BJ (cell line): ENCODE measurements at regions not wholly inside any gene's neighbourhood (a gene's known extent, or its start where the extent isn't known, plus 50 kb on each side); places are given as distances from the start of the nearest gene placed in this dataset.

Experiments used
- CTCF ChIA-PET: fragments of 350-600 bp; formaldehyde crosslinking; extraction: SDS; loops from one replicate; lab custom pipeline; 2021; ENCODE audit warnings: antibody characterized with exemption, inconsistent platforms; lab: Yijun Ruan, JAX
- POLR2A ChIA-PET: fragments of 300-600 bp; sonication (Branson Sonifier 250); formaldehyde crosslinking; extraction: SDS; loops from one replicate; lab custom pipeline; 2021; ENCODE audit warnings: antibody characterized with exemption; lab: Charles Lee
- DNase-seq: peaks from one replicate; pipeline ENCODE4 v3.0.0-alpha.2; 2011; ENCODE audit warnings: low read depth
- H3K27me3 ChIP-seq: 2 replicates; pipeline ENCODE4 v1.6.0; 2011; ENCODE audit warnings: low read length; ENCODE audit not compliant: control insufficient read depth, insufficient read depth
- H3K36me3 ChIP-seq: 2 replicates; pipeline ENCODE4 v1.5.1; 2011; ENCODE audit warnings: low read length; ENCODE audit not compliant: control insufficient read depth, insufficient read depth
- H3K4me3 ChIP-seq: 2 replicates; pipeline ENCODE4 v1.5.1; 2011; ENCODE audit warnings: low read depth, mild to moderate bottlenecking, control low read depth, low read length
- TF ChIP-seq, protein P1 (sequence below): IDR thresholded peaks from 2 replicates; pipeline ENCODE4 v1.5.1; 2011; ENCODE audit warnings: low read depth, mild to moderate bottlenecking, control low read depth, inconsistent platforms, low read length, moderate library complexity; ENCODE audit not compliant: insufficient read depth

DNA sequence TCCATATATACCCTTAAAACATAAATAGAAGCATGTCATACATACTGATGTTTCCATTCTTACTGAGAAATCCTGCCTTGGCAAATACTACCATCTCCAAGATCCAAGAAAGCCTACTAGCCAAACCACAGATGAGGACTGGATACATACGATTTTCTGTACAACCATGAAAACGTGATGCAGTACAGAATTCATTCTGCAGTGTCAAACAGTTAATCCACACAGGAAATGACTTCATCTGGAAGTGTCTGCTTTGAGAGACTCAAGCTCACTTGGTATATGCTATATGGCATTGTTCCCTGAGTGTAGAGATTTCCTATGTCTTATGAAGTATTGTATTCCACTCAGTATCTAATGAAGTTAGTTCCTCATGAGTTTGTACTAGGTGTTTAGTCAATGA is 94.3 kb downstream of the CT47B1 start:
- TF ChIP-seq, protein P1, sequence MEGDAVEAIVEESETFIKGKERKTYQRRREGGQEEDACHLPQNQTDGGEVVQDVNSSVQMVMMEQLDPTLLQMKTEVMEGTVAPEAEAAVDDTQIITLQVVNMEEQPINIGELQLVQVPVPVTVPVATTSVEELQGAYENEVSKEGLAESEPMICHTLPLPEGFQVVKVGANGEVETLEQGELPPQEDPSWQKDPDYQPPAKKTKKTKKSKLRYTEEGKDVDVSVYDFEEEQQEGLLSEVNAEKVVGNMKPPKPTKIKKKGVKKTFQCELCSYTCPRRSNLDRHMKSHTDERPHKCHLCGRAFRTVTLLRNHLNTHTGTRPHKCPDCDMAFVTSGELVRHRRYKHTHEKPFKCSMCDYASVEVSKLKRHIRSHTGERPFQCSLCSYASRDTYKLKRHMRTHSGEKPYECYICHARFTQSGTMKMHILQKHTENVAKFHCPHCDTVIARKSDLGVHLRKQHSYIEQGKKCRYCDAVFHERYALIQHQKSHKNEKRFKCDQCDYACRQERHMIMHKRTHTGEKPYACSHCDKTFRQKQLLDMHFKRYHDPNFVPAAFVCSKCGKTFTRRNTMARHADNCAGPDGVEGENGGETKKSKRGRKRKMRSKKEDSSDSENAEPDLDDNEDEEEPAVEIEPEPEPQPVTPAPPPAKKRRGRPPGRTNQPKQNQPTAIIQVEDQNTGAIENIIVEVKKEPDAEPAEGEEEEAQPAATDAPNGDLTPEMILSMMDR = no peak
- POLR2A ChIA-PET = no interaction called here
- Histone ChIP-seq H3K27me3 (no peaks in the 10 kb centered on the region), H3K36me3 (no peaks in the 10 kb centered on the region), H3K4me3 (no peak overlapping the region)
- DNase-seq = no peak
- CTCF ChIA-PET = no interaction called here

DNA sequence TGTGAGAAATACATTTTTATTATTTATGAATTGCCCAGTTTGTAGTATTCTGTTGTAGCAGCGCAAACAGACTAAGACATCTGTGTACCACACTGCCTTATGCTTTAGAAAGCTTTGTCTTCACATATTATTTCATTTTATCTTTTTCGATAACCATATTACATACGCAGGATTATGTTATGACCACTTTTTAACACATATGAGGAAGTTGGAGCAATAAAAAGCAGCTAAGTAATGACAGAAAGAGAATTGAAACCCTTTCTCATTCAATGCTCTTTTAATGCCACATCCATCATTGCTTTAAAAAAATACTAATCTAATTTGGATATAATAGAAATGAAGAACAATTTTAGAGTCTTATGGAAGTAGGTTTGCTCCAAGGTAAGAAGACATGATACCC is 99.7 kb downstream of the CT47B1 start:
- DNase-seq = no peak
- ChIA-PET POLR2A (no interaction called here), CTCF (no interaction called here)
- Histone ChIP-seq H3K4me3 (no peak overlapping the region), H3K36me3 (no peaks in the 10 kb centered on the region), H3K27me3 (no peaks in the 10 kb centered on the region)
- TF ChIP-seq, protein P1 = no peak

DNA sequence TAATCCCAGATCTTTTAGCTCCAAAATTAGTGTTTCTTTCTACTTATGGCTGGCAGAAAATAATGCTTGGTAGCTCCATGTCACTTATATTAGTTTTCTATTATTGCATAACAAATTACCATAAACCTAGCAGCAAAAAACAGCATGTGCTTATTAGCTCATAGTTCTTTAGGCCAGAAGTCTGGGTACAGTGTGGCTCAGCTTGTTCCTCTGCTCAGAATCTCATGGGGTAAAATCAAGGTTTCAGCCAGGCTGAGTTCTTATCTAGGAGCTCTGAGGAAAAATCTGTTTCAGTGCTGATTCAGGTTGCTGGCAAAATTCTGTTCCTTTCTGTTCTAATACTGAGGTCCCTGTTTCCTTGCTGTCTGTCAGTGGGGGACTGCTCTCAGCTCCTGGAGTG is 101.1 kb downstream of the CT47B1 start:
- Histone ChIP-seq H3K27me3 (no peaks in the 10 kb centered on the region), H3K4me3 (no peak overlapping the region), H3K36me3 (no peaks in the 10 kb centered on the region)
- DNase-seq = no peak
- TF ChIP-seq, protein P1 = no peak
- ChIA-PET CTCF (interaction anchor here (0.6 to 0.7 kb wide), 2 partner anchors 504 to 1495 kb away, joined by 3 read pairs; no protein-coding TSS in a partner anchor), POLR2A (interaction anchor here (0.5 kb wide), 1 partner anchor 258 kb away, joined by 8 read pairs; no protein-coding TSS in a partner anchor)

DNA sequence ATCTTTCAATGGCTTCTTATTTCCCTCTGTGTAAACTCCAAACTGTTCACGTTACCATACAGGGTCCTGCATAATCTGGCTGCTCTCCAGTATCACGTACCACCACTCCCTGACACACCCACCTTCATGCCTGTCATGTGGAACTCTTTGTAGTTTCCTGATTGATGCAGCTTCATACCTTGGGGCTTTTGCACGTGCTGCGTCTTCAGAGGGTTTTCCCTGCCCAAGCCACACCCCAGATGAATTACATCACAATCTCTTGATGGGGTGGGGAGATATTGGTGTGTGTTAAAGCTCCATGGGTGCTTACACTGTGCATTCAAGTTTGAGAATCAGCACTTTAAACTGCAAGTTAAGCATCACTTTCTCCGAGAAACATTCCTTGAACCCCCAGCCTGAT is 101.9 kb downstream of the CT47B1 start:
- H3K27me3 ChIP-seq = no peaks in the 10 kb centered on the region
- H3K4me3 ChIP-seq = no peak overlapping the region
- CTCF ChIA-PET = no interaction called here
- no peak for DNase-seq
- POLR2A ChIA-PET = no interaction called here
- TF ChIP-seq, protein P1 = no peak
- H3K36me3 ChIP-seq = no peaks in the 10 kb centered on the region

DNA sequence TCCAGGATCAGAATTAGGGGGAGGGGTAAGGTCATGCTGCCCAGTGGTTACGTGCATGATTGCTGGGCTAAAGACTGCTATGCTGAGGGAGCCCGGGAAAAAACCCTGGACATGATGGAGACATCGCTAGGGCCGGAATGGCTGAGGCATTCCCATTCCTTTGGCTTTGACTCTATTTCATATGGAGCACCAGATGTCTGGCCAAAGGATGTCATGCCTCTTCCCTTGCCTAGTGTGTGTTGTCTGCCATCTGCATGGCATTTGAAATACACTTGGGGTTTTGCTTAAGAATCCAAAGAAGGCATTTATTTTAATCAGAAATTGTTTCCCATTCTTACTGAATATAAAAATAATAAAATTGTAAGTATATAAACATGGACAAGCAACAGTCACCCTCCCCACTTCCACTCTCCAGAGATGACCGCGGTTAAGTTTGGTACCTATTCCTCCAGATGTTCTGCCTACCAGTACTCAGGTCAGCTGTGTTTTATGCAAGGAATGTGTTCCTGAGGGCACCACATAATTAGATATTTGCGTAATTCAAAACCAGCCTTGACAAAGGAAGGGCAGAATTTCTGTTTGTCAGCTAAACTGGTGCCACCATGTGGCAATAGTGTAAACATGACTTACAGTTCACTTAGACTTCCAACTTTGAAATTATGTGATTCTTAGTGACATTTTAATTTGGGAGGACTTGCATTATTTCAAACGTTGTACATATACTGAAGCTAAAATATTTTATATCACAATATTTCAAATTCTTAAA is 105.9 kb downstream of the CT47B1 start:
- POLR2A ChIA-PET = no interaction called here
- peak; percentile 59 for DNase-seq
- H3K4me3 ChIP-seq = no peak overlapping the region
- TF ChIP-seq, protein P1 = 0 out of 2 replicates have a peak, but pooled peaks have one; percentile 6
- no peaks in the 10 kb centered on the region for H3K36me3 ChIP-seq
- CTCF ChIA-PET = interaction anchor here (0.5 to 1.2 kb wide), 3 partner anchors 20 to 271 kb away, joined by 3 read pairs; no protein-coding TSS in a partner anchor
- H3K27me3 ChIP-seq = no peaks in the 10 kb centered on the region
